ES-I3 (cell line): ENCODE measurements at regions not wholly inside any gene's neighbourhood (a gene's known extent, or its start where the extent isn't known, plus 50 kb on each side); places are given as distances from the start of the nearest gene placed in this dataset.

ENCODE experiments used
- H3K36me3 ChIP-seq: 2 replicates; pipeline ENCODE4 v1.6.1; 2013; ENCODE audit warnings: mild to moderate bottlenecking, low read length, control low read depth, moderate library complexity; ENCODE audit not compliant: insufficient read depth
- H3K4me1 ChIP-seq: 2 replicates; pipeline ENCODE4 v1.6.1; 2013; ENCODE audit warnings: mild to moderate bottlenecking, control low read depth, low read length; ENCODE audit not compliant: insufficient read depth
- H3K9ac ChIP-seq: 2 replicates; pipeline ENCODE4 v1.6.1; 2013; ENCODE audit warnings: low read depth, mild to moderate bottlenecking, low read length, moderate library complexity
- H3K9me3 ChIP-seq: 2 replicates; pipeline ENCODE4 v1.6.1; 2013; ENCODE audit warnings: mild to moderate bottlenecking, low read length, moderate library complexity; ENCODE audit not compliant: control insufficient read depth, insufficient read depth

- Histone ChIP-seq H3K9me3 (no peaks in the 10 kb centered on the region), H3K9ac (no peak overlapping the region), H3K4me1 (peaks cover 13% of the 10 kb centered on the region), H3K36me3 (no peaks in the 10 kb centered on the region)
Observed at GRCh38 chr11:116078101-116078591, 573.9 kb upstream of the CADM1 start.

- Histone ChIP-seq H3K9me3 (no peaks in the 10 kb centered on the region), H3K36me3 (no peaks in the 10 kb centered on the region), H3K9ac (no peak overlapping the region), H3K4me1 (peaks cover 22% of the 10 kb centered on the region)
Observed at GRCh38 chr11:116077092-116077491, 572.9 kb upstream of the CADM1 start.

GRCh38 chr11:116073854-116074837, 569.9 kb upstream of the CADM1 start:
- Histone ChIP-seq H3K4me1 (peaks cover 32% of the 10 kb centered on the region), H3K9ac (no peak overlapping the region), H3K36me3 (no peaks in the 10 kb centered on the region), H3K9me3 (no peaks in the 10 kb centered on the region)

GRCh38 chr11:116072601-116073410, 568.6 kb upstream of the CADM1 start:
- no peaks in the 10 kb centered on the region for H3K9me3 ChIP-seq
- peaks cover 28% of the 10 kb centered on the region for H3K4me1 ChIP-seq
- no peaks in the 10 kb centered on the region for H3K36me3 ChIP-seq
- peak overlapping the region; percentile 10; the same call in 1 of the 2 replicates for H3K9ac ChIP-seq

- H3K36me3 ChIP-seq, result no peaks in the 10 kb centered on the region
- peak overlapping the region; percentile 10; the same call in 1 of the 2 replicates for H3K9ac ChIP-seq
- peaks cover 28% of the 10 kb centered on the region for H3K4me1 ChIP-seq
- H3K9me3 ChIP-seq, result no peaks in the 10 kb centered on the region
Observed at GRCh38 chr11:116072133-116072532, 567.9 kb upstream of the CADM1 start.

- H3K36me3 ChIP-seq, result no peaks in the 10 kb centered on the region
- no peaks in the 10 kb centered on the region for H3K9me3 ChIP-seq
- no peak overlapping the region for H3K9ac ChIP-seq
- H3K4me1 ChIP-seq, result peaks cover 28% of the 10 kb centered on the region
Observed at GRCh38 chr11:116071241-116071640, 567.0 kb upstream of the CADM1 start.

- Histone ChIP-seq H3K36me3 (no peaks in the 10 kb centered on the region), H3K4me1 (peaks cover 28% of the 10 kb centered on the region), H3K9ac (no peak overlapping the region), H3K9me3 (no peaks in the 10 kb centered on the region)
Observed at GRCh38 chr11:116070520-116070919, 566.3 kb upstream of the CADM1 start.

GRCh38 chr11:116066777-116067176, 562.6 kb upstream of the CADM1 start:
- no peaks in the 10 kb centered on the region for H3K9me3 ChIP-seq
- peaks cover 19% of the 10 kb centered on the region for H3K4me1 ChIP-seq
- no peak overlapping the region for H3K9ac ChIP-seq
- H3K36me3 ChIP-seq, result no peaks in the 10 kb centered on the region

GRCh38 chr11:116065986-116066385, 561.8 kb upstream of the CADM1 start:
- Histone ChIP-seq H3K36me3 (no peaks in the 10 kb centered on the region), H3K9ac (no peak overlapping the region), H3K4me1 (peaks cover 14% of the 10 kb centered on the region), H3K9me3 (no peaks in the 10 kb centered on the region)

- H3K36me3 ChIP-seq, result no peaks in the 10 kb centered on the region
- peaks cover 20% of the 10 kb centered on the region for H3K4me1 ChIP-seq
- H3K9ac ChIP-seq, result no peak overlapping the region
- H3K9me3 ChIP-seq, result no peaks in the 10 kb centered on the region
Observed at GRCh38 chr11:116065191-116065895, 561.1 kb upstream of the CADM1 start.

- H3K4me1 ChIP-seq, result peaks cover 29% of the 10 kb centered on the region
- no peak overlapping the region for H3K9ac ChIP-seq
- no peaks in the 10 kb centered on the region for H3K9me3 ChIP-seq
Observed at GRCh38 chr11:116062490-116063171, 558.4 kb upstream of the CADM1 start.

GRCh38 chr11:116062129-116062489, 557.9 kb upstream of the CADM1 start:
- peaks cover 29% of the 10 kb centered on the region for H3K4me1 ChIP-seq
- no peaks in the 10 kb centered on the region for H3K9me3 ChIP-seq
- no peak overlapping the region for H3K9ac ChIP-seq
- no peaks in the 10 kb centered on the region for H3K36me3 ChIP-seq

More at GRCh38 chr11:116062490-116063171, 558.4 kb upstream of the CADM1 start:
- no peaks in the 10 kb centered on the region for H3K36me3 ChIP-seq

GRCh38 chr11:116061322-116061721, 557.1 kb upstream of the CADM1 start:
- peaks cover 29% of the 10 kb centered on the region for H3K4me1 ChIP-seq

More at GRCh38 chr11:116061322-116061721, 557.1 kb upstream of the CADM1 start:
- no peak overlapping the region for H3K9ac ChIP-seq
- H3K36me3 ChIP-seq, result no peaks in the 10 kb centered on the region
- no peaks in the 10 kb centered on the region for H3K9me3 ChIP-seq
